RWPE2 (cell line): ENCODE measurements at regions not wholly inside any gene's neighbourhood (a gene's known extent, or its start where the extent isn't known, plus 50 kb on each side); places are given as distances from the start of the nearest gene placed in this dataset.

Source experiments
- ATAC-seq: fragments of 200-7000 bp; cut with Tn5 transposase; 3 replicates; pipeline ENCODE4 v1.9.1; 2021; ENCODE audit warnings: low read depth
- DNase-seq: peaks from one replicate; pipeline ENCODE4 v3.0.0-alpha.2; 2020; ENCODE audit warnings: low spot score
- H3K27ac ChIP-seq: fragments of 450-650 bp; 2 replicates; pipeline ENCODE4 v1.5.1; 2017; ENCODE audit warnings: mild to moderate bottlenecking; ENCODE audit not compliant: poor library complexity, severe bottlenecking
- H3K27me3 ChIP-seq: fragments of 250-450 bp; sonication (Bioruptor Pico); 2 replicates; pipeline ENCODE4 v1.5.1; 2021; ENCODE audit warnings: mild to moderate bottlenecking, moderate library complexity; ENCODE audit not compliant: insufficient read depth, poor library complexity, severe bottlenecking
- H3K36me3 ChIP-seq: fragments of 250-450 bp; sonication (Bioruptor Pico); 2 replicates; pipeline ENCODE4 v1.5.1; 2020; ENCODE audit warnings: low read depth, mild to moderate bottlenecking, moderate library complexity
- H3K4me1 ChIP-seq: fragments of 250-450 bp; sonication (Bioruptor Pico); 2 replicates; pipeline ENCODE4 v1.5.1; 2021; ENCODE audit warnings: mild to moderate bottlenecking, moderate library complexity; ENCODE audit not compliant: insufficient read depth, poor library complexity, severe bottlenecking
- H3K4me3 ChIP-seq: fragments of 250-450 bp; sonication (Bioruptor Pico); 2 replicates; pipeline ENCODE4 v1.5.1; 2021; ENCODE audit warnings: mild to moderate bottlenecking, moderate library complexity; ENCODE audit not compliant: severe bottlenecking
- H3K9me3 ChIP-seq: fragments of 250-450 bp; sonication (Bioruptor Pico); 2 replicates; pipeline ENCODE4 v1.5.1; 2021; ENCODE audit warnings: mild to moderate bottlenecking, moderate library complexity; ENCODE audit not compliant: severe bottlenecking
- TF ChIP-seq, protein P1 (sequence below): fragments of 450-650 bp; IDR thresholded peaks from one replicate; pipeline ENCODE4 v1.5.1; 2017; ENCODE audit warnings: mild to moderate bottlenecking, moderate library complexity; ENCODE audit not compliant: poor library complexity, severe bottlenecking

DNA sequence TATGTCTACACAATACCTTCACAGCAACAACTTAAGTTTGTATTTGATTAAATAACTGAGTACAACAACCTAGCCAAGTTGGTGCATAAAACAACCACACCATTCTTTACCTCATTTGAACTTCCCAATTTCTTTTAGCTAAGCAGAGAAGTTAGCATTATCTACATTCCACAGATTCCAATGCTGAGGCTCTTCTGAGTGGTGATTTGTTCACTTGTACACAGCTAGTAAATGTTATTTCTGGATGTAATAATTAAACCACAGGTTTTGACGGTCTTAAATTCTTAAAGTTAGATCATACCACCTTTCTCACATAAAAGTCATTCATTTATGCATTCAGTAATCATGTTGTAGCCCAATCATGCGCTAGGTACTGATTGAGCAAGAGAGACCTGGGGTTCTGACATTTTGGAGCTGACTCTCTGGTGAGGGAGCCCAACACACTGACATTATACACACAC, 102.5 kb downstream of the SST start:
- H3K36me3 ChIP-seq = no peaks in the 10 kb centered on the region
- H3K27ac ChIP-seq = no peak overlapping the region
- ATAC-seq (peak; percentile 25; the same call in 1 of the 3 replicates), DNase-seq (no peak)
- TF ChIP-seq, protein P1, sequence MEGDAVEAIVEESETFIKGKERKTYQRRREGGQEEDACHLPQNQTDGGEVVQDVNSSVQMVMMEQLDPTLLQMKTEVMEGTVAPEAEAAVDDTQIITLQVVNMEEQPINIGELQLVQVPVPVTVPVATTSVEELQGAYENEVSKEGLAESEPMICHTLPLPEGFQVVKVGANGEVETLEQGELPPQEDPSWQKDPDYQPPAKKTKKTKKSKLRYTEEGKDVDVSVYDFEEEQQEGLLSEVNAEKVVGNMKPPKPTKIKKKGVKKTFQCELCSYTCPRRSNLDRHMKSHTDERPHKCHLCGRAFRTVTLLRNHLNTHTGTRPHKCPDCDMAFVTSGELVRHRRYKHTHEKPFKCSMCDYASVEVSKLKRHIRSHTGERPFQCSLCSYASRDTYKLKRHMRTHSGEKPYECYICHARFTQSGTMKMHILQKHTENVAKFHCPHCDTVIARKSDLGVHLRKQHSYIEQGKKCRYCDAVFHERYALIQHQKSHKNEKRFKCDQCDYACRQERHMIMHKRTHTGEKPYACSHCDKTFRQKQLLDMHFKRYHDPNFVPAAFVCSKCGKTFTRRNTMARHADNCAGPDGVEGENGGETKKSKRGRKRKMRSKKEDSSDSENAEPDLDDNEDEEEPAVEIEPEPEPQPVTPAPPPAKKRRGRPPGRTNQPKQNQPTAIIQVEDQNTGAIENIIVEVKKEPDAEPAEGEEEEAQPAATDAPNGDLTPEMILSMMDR = no peak
- H3K9me3 ChIP-seq = no peaks in the 10 kb centered on the region
- H3K27me3 ChIP-seq = no peaks in the 10 kb centered on the region
- no peaks in the 10 kb centered on the region for H3K4me1 ChIP-seq
- H3K4me3 ChIP-seq = no peak overlapping the region

DNA sequence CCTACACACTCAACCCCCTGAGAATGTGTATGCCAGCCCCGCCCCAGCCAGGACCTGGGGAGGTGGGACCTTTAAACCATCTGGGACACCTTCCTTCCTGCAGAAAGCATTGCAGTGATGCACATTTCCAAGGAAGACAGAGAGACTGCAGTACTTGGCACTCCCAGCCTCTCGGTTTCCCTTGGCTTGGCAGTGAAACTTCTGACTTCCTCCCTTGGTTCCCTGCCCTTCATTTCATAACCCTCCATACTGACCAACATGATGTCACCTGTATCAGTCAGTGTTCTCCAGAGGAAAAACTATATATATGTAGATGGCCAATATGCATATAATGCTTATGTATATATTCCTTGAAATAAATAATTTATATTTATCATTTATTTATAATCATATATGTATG, 103.2 kb downstream of the SST start:
- H3K36me3 ChIP-seq = no peaks in the 10 kb centered on the region
- no peaks in the 10 kb centered on the region for H3K4me1 ChIP-seq
- no peak overlapping the region for H3K4me3 ChIP-seq
- TF ChIP-seq, protein P1 = no peak
- H3K9me3 ChIP-seq = no peaks in the 10 kb centered on the region
- ATAC-seq (no peak), DNase-seq (no peak)
- no peaks in the 10 kb centered on the region for H3K27me3 ChIP-seq
- H3K27ac ChIP-seq = no peak overlapping the region

DNA sequence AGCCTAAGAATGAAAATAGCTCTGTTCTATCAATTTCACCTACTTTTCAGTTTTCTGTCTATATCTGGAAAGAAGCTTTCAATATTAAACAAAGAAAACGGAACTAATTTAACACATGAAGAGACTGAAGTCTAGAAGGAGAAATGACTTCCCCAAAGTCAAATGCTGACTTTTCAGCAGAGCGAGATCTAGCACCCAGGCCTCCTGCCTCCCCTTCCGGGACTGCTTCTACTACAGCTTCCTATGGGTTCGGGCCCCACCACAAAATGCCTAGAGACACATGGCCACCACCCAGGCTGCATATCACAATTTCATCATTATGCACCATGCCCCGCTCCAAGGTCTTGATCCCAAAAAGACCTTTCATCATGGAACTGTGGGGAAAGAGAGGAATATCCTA, 104.5 kb downstream of the SST start:
- no peaks in the 10 kb centered on the region for H3K9me3 ChIP-seq
- TF ChIP-seq, protein P1 = no peak
- no peaks in the 10 kb centered on the region for H3K36me3 ChIP-seq
- no peak for ATAC-seq
- no peaks in the 10 kb centered on the region for H3K4me1 ChIP-seq
- H3K27ac ChIP-seq = no peak overlapping the region
- peaks cover under 1% of the 10 kb centered on the region for H3K27me3 ChIP-seq
- H3K4me3 ChIP-seq = no peak overlapping the region
- DNase-seq = no peak

DNA sequence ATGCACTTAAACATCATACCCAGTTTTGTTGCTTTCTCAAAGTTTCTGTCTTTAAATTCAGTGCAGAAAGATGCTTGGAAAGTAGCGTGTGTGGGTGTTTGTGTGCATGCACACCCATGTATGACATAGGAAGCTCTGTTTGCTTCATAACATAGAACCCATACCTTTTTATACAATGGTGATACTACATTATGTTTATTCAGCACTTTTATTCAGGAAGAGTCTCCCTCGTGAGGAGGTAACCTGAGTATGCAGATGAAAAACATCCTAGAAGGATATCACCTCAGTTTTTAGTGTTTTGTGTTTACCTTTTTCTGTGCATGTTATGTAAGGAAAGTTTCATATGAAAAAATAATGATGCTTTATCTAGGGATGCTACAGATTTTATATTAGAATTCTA, 111.2 kb downstream of the SST start:
- Histone ChIP-seq H3K36me3 (no peaks in the 10 kb centered on the region), H3K9me3 (no peaks in the 10 kb centered on the region)

DNA sequence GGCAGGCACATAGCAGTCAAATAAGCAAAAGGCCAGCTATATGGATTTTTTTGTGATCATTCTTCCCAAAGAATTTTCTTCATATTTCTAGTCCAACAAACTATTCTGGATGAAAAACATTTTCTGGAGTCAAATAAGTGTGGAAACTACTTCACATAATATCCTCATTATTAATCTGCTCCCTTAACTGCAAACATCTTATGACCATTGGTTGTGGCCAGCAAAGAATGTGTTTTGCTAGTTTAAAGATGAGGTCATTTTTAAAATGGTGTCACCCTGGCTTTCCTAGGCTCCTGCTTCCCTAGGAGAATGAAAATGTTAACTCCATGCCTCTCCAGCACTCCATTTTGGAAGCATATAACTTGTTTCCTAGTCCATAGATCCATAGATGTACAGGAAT, 118.8 kb downstream of the SST start:
- Histone ChIP-seq H3K27ac (no peak overlapping the region), H3K36me3 (no peaks in the 10 kb centered on the region), H3K4me1 (no peaks in the 10 kb centered on the region), H3K4me3 (no peak overlapping the region), H3K9me3 (no peaks in the 10 kb centered on the region), H3K27me3 (no peaks in the 10 kb centered on the region)
- TF ChIP-seq, protein P1 = no peak
- DNase-seq = no peak
- no peak for ATAC-seq

More for the DNA sequence above, 111.2 kb downstream of the SST start:
- no peak for ATAC-seq
- no peak overlapping the region for H3K27ac ChIP-seq
- H3K4me1 ChIP-seq = no peaks in the 10 kb centered on the region
- TF ChIP-seq, protein P1 = no peak
- no peak overlapping the region for H3K4me3 ChIP-seq
- no peak for DNase-seq
- H3K27me3 ChIP-seq = peaks cover 5% of the 10 kb centered on the region
